SK-N-SH (cell line): ENCODE measurements at regions not wholly inside any gene's neighbourhood (a gene's known extent, or its start where the extent isn't known, plus 50 kb on each side); places are given as distances from the start of the nearest gene placed in this dataset.

Experiments used
- CTCF ChIA-PET: fragments of 300-600, 350-600 bp; formaldehyde crosslinking; extraction: SDS; loops from one replicate; lab custom pipeline; 2021; lab: Yijun Ruan, JAX
- POLR2A ChIA-PET: fragments of 350-600 bp; sonication (Branson Sonifier 250); formaldehyde crosslinking; extraction: SDS; loops from one replicate; lab custom pipeline; 2020; ENCODE audit warnings: antibody characterized with exemption, inconsistent platforms; lab: Yijun Ruan, JAX
- DNase-seq: peaks from one replicate; pipeline ENCODE4 v3.0.0; 2012
- H2AFZ ChIP-seq: fragments of 200-600 bp; sonication (generic); 2 replicates; pipeline ENCODE4 v1.8.1; 2016; ENCODE audit warnings: antibody characterized with exemption, mild to moderate bottlenecking, low read depth
- H3F3A ChIP-seq: fragments of 200-600 bp; sonication (generic); replicated peaks from 2 replicates; pipeline ENCODE3; 2016; ENCODE audit warnings: antibody characterized with exemption, mild to moderate bottlenecking; ENCODE audit not compliant: insufficient read depth
- H3K27ac ChIP-seq, 2 experiments: fragments of 200-500 bp in 1 of 2; fragments of 200-600 bp in 1 of 2; sonication (Bioruptor generic) in 1 of 2; sonication (generic), shearing (Covaris generic) in 1 of 2; 2 replicates each; pipeline versions ENCODE4 v1.5.1 to v1.6.1; 2014 to 2016; ENCODE audit warnings: low read depth in 2 of 2, inconsistent platforms in 1 of 2, low read length in 1 of 2, mild to moderate bottlenecking in 1 of 2, mixed read lengths in 1 of 2
- H3K27me3 ChIP-seq: fragments of 200-600 bp; sonication (generic), shearing (Covaris generic); 2 replicates; pipeline ENCODE4 v1.6.1; 2016; ENCODE audit warnings: mixed run types; ENCODE audit not compliant: insufficient read depth
- H3K36me3 ChIP-seq, 2 experiments: fragments of 200-500 bp in 1 of 2; fragments of 200-600 bp in 1 of 2; sonication (Bioruptor generic) in 1 of 2; sonication (generic) in 1 of 2; replicated peaks in 1 of 2; 2 replicates each; pipeline versions ENCODE3 to v1.5.1; 2014 to 2016; ENCODE audit warnings: low read length in 1 of 2, mild to moderate bottlenecking in 1 of 2; ENCODE audit not compliant: insufficient read depth in 2 of 2, control insufficient read depth in 1 of 2
- H3K4me1 ChIP-seq, 2 experiments: fragments of 200-500 bp in 1 of 2; fragments of 200-600 bp in 1 of 2; sonication (Bioruptor generic) in 1 of 2; sonication (generic), shearing (Covaris generic) in 1 of 2; 2 replicates each; pipeline versions ENCODE4 v1.5.1 to v1.6.1; 2014 to 2016; ENCODE audit warnings: low read depth in 1 of 2, low read length in 1 of 2, mixed run types in 1 of 2; ENCODE audit not compliant: insufficient read depth in 2 of 2, control insufficient read depth in 1 of 2
- H3K4me2 ChIP-seq: fragments of 200-600 bp; sonication (generic), shearing (Covaris generic); 2 replicates; pipeline ENCODE4 v1.6.1; 2017; ENCODE audit warnings: mixed run types
- H3K4me3 ChIP-seq, 2 experiments: fragments of 200-500 bp in 1 of 2; fragments of 200-600 bp in 1 of 2; sonication (Bioruptor generic) in 1 of 2; sonication (generic), shearing (Covaris generic) in 1 of 2; 2 replicates each; pipeline versions ENCODE4 v1.5.1 to v1.8.1; 2014 to 2016; ENCODE audit warnings: low read depth in 2 of 2, inconsistent platforms in 1 of 2, low read length in 1 of 2, mild to moderate bottlenecking in 1 of 2, mixed read lengths in 1 of 2, moderate library complexity in 1 of 2
- H3K79me2 ChIP-seq: fragments of 200-600 bp; sonication (generic); 2 replicates; pipeline ENCODE4 v1.8.1; 2017; ENCODE audit warnings: mild to moderate bottlenecking; ENCODE audit not compliant: insufficient read depth
- H3K9ac ChIP-seq: fragments of 200-600 bp; sonication (generic); 2 replicates; pipeline ENCODE4 v1.6.1; 2017; ENCODE audit warnings: mixed run types
- H3K9me2 ChIP-seq: fragments of 200-600 bp; sonication (generic); 2 replicates; pipeline ENCODE4 v1.6.1; 2017; ENCODE audit warnings: mixed run types
- H3K9me3 ChIP-seq: fragments of 200-600 bp; sonication (generic); 2 replicates; pipeline ENCODE4 v1.6.1; 2017; ENCODE audit warnings: mixed run types, mild to moderate bottlenecking, moderate library complexity
- H4K20me1 ChIP-seq: fragments of 200-600 bp; sonication (generic); 2 replicates; pipeline ENCODE4 v1.6.1; 2017; ENCODE audit warnings: mild to moderate bottlenecking, mixed run types; ENCODE audit not compliant: insufficient read depth
- CHD2 ChIP-seq: fragments of 150-350 bp; IDR thresholded peaks from 2 replicates; pipeline ENCODE4 v1.6.1; 2018; ENCODE audit warnings: low read length; ENCODE audit not compliant: partially characterized antibody
- EP300 ChIP-seq, 2 experiments: IDR thresholded peaks; 2 replicates each; pipeline versions ENCODE4 v1.4.0 to v1.6.1; 2012; ENCODE audit warnings: borderline replicate concordance in 1 of 2, low read depth in 1 of 2, low read length in 1 of 2
- FOSL2 ChIP-seq: IDR thresholded peaks from 2 replicates; pipeline ENCODE4 v1.4.0; 2012; ENCODE audit warnings: low read depth, mild to moderate bottlenecking, moderate library complexity, borderline replicate concordance
- GATA2 ChIP-seq: sonication (generic); formaldehyde crosslinking; IDR thresholded peaks from 2 replicates; pipeline ENCODE4 v1.5.0; 2020; ENCODE audit warnings: mild to moderate bottlenecking, missing genetic modification reagents
- RCOR1 ChIP-seq: fragments of 150-350 bp; IDR thresholded peaks from 2 replicates; pipeline ENCODE4 v1.6.1; 2017; ENCODE audit warnings: antibody characterized with exemption, low read length
- RFX5 ChIP-seq: IDR thresholded peaks from 2 replicates; pipeline ENCODE4 v1.6.1; 2012; ENCODE audit warnings: mild to moderate bottlenecking, improper control_type of control experiment, low read length
- SIN3A ChIP-seq: IDR thresholded peaks from 2 replicates; pipeline ENCODE4 v1.6.1; 2012; ENCODE audit warnings: low read depth, mild to moderate bottlenecking, low read length, moderate library complexity, borderline replicate concordance
- TCF12 ChIP-seq: IDR thresholded peaks from 2 replicates; pipeline ENCODE4 v1.4.0; 2012
- WGBS: methylation state at CpG from one replicate; pipeline ENCODE4 v1.1.6; 2017; ENCODE audit warnings: low lambda C conversion rate; 5-methylcytosine and 5-hydroxymethylcytosine counted together
- TF ChIP-seq, protein P1 (sequence below): IDR thresholded peaks from 2 replicates; pipeline ENCODE4 v1.6.1; 2012; ENCODE audit warnings: mild to moderate bottlenecking, low read depth, low read length, moderate library complexity
- TF ChIP-seq, protein P2 (sequence below): IDR thresholded peaks from 2 replicates; pipeline ENCODE4 v1.4.0; 2012; ENCODE audit warnings: low read depth
- TF ChIP-seq, protein P3 (sequence below): IDR thresholded peaks from 2 replicates; pipeline ENCODE4 v1.4.0; 2012; ENCODE audit warnings: low read depth, borderline replicate concordance
- TF ChIP-seq, protein P4 (sequence below): IDR thresholded peaks from 2 replicates; pipeline ENCODE4; 2012
- TF ChIP-seq, protein P5 (sequence below): IDR thresholded peaks from 2 replicates; pipeline ENCODE4 v1.4.0; 2012; ENCODE audit warnings: low read depth, borderline replicate concordance

DNA sequence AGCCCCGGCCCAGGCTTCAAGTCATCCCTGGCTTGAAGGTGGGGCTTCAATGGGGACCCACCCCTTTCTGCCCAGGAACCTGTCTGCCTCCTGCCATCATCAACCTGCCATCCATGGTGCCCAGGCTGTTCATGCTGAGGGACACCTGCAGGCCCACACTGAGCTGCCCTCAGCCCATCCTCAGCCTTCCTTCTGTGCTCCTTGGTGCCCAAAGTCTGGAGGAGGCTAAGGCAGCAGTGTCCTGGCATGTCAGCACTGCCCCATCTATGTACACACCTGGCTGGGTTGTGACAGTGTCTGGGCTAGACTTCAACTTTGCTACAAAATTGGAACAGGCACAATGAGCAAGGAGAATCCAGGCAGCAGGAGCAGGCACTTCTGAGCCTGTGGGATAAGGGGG lies 745.3 kb upstream of the EPHA6 start:
- ChIA-PET CTCF (no interaction called here), POLR2A (no interaction called here)
- no peak overlapping the region for H3K27ac ChIP-seq
- no peaks in the 10 kb centered on the region for H3K9me3 ChIP-seq
- no peaks in the 10 kb centered on the region for H3K4me1 ChIP-seq
- H3F3A ChIP-seq, result no peaks in the 10 kb centered on the region
- H4K20me1 ChIP-seq, result no peaks in the 10 kb centered on the region
- no peak for DNase-seq
- no peaks in the 10 kb centered on the region for H3K27me3 ChIP-seq
- H3K4me2 ChIP-seq, result no peak overlapping the region
- H3K9ac ChIP-seq, result no peak overlapping the region
- no peaks in the 10 kb centered on the region for H3K79me2 ChIP-seq
- 0 out of 2 replicates have a peak, but pooled peaks cover 3% of the 10 kb centered on the region for H3K9me2 ChIP-seq
- TF ChIP-seq, protein P1, sequence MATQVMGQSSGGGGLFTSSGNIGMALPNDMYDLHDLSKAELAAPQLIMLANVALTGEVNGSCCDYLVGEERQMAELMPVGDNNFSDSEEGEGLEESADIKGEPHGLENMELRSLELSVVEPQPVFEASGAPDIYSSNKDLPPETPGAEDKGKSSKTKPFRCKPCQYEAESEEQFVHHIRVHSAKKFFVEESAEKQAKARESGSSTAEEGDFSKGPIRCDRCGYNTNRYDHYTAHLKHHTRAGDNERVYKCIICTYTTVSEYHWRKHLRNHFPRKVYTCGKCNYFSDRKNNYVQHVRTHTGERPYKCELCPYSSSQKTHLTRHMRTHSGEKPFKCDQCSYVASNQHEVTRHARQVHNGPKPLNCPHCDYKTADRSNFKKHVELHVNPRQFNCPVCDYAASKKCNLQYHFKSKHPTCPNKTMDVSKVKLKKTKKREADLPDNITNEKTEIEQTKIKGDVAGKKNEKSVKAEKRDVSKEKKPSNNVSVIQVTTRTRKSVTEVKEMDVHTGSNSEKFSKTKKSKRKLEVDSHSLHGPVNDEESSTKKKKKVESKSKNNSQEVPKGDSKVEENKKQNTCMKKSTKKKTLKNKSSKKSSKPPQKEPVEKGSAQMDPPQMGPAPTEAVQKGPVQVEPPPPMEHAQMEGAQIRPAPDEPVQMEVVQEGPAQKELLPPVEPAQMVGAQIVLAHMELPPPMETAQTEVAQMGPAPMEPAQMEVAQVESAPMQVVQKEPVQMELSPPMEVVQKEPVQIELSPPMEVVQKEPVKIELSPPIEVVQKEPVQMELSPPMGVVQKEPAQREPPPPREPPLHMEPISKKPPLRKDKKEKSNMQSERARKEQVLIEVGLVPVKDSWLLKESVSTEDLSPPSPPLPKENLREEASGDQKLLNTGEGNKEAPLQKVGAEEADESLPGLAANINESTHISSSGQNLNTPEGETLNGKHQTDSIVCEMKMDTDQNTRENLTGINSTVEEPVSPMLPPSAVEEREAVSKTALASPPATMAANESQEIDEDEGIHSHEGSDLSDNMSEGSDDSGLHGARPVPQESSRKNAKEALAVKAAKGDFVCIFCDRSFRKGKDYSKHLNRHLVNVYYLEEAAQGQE, result no peak
- no peak for TF ChIP-seq GATA2 (CRISPR knock-in tag)
- no peak for TF ChIP-seq FOSL2
- no peak for TF ChIP-seq CHD2
- TF ChIP-seq TCF12, result no peak
- TF ChIP-seq, protein P2, sequence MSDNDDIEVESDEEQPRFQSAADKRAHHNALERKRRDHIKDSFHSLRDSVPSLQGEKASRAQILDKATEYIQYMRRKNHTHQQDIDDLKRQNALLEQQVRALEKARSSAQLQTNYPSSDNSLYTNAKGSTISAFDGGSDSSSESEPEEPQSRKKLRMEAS, result no peak
- no peak for TF ChIP-seq SIN3A
- TF ChIP-seq RCOR1, result no peak
- TF ChIP-seq, protein P3, sequence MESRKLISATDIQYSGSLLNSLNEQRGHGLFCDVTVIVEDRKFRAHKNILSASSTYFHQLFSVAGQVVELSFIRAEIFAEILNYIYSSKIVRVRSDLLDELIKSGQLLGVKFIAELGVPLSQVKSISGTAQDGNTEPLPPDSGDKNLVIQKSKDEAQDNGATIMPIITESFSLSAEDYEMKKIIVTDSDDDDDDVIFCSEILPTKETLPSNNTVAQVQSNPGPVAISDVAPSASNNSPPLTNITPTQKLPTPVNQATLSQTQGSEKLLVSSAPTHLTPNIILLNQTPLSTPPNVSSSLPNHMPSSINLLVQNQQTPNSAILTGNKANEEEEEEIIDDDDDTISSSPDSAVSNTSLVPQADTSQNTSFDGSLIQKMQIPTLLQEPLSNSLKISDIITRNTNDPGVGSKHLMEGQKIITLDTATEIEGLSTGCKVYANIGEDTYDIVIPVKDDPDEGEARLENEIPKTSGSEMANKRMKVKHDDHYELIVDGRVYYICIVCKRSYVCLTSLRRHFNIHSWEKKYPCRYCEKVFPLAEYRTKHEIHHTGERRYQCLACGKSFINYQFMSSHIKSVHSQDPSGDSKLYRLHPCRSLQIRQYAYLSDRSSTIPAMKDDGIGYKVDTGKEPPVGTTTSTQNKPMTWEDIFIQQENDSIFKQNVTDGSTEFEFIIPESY, result no peak
- TF ChIP-seq RFX5, result no peak
- no peak for TF ChIP-seq EP300 (IDR thresholded peaks at IDR 0.05; ENCODE audit: borderline replicate concordance in 1 of 2, low read depth in 1 of 2, low read length in 1 of 2)
- TF ChIP-seq, protein P4, sequence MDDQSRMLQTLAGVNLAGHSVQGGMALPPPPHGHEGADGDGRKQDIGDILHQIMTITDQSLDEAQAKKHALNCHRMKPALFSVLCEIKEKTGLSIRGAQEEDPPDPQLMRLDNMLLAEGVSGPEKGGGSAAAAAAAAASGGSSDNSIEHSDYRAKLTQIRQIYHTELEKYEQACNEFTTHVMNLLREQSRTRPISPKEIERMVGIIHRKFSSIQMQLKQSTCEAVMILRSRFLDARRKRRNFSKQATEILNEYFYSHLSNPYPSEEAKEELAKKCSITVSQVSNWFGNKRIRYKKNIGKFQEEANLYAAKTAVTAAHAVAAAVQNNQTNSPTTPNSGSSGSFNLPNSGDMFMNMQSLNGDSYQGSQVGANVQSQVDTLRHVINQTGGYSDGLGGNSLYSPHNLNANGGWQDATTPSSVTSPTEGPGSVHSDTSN, result no peak
- TF ChIP-seq, protein P5, sequence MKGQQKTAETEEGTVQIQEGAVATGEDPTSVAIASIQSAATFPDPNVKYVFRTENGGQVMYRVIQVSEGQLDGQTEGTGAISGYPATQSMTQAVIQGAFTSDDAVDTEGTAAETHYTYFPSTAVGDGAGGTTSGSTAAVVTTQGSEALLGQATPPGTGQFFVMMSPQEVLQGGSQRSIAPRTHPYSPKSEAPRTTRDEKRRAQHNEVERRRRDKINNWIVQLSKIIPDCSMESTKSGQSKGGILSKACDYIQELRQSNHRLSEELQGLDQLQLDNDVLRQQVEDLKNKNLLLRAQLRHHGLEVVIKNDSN, result no peak
- no peak overlapping the region for H3K4me3 ChIP-seq
- no peak overlapping the region for H2AFZ ChIP-seq
- no peaks in the 10 kb centered on the region for H3K36me3 ChIP-seq
- WGBS, result 0% methylated on average over 1 of the region's 1 CpG
